Activated CD8-positive, alpha-beta T cell treated with anti-CD3 and anti-CD28 coated beads for 36 hours (primary cell): ENCODE measurements at regions not wholly inside any gene's neighbourhood (a gene's known extent, or its start where the extent isn't known, plus 50 kb on each side); places are given as distances from the start of the nearest gene placed in this dataset.

Experiments
- ATAC-seq: fragments of 200-7000 bp; cut with Tn5 transposase; one replicate; pipeline ENCODE4 v1.10.0; 2021; ENCODE audit warnings: mild to moderate bottlenecking, moderate library complexity
- CTCF ChIA-PET: fragments of 350-600 bp; sonication (Branson Sonifier 250); formaldehyde crosslinking; loops from one replicate; lab custom pipeline; 2021; ENCODE audit warnings: antibody characterized with exemption; lab: Charles Lee
- POLR2A ChIA-PET: fragments of 350-600 bp; sonication (Branson Sonifier 250); formaldehyde crosslinking; loops from one replicate; lab custom pipeline; 2021; ENCODE audit warnings: antibody characterized with exemption; lab: Charles Lee
- DNase-seq: peaks from one replicate; pipeline ENCODE4 v3.0.0-alpha.2; 2020
- H3K27ac Mint-ChIP-seq: one replicate; pipeline ENCODE4 v1.8.0; 2021; ENCODE audit warnings: mild to moderate bottlenecking, mixed read lengths
- H3K27me3 Mint-ChIP-seq: one replicate; pipeline ENCODE4 v1.8.0; 2021; ENCODE audit warnings: mixed read lengths
- H3K36me3 Mint-ChIP-seq: one replicate; pipeline ENCODE4 v1.8.0; 2021; ENCODE audit warnings: low read depth, mixed read lengths
- H3K4me1 Mint-ChIP-seq: one replicate; pipeline ENCODE4 v1.8.0; 2021; ENCODE audit warnings: low read depth, mixed read lengths
- H3K4me3 Mint-ChIP-seq: one replicate; pipeline ENCODE4 v1.8.0; 2021; ENCODE audit warnings: mild to moderate bottlenecking, moderate library complexity, mixed read lengths
- H3K9me3 Mint-ChIP-seq: one replicate; pipeline ENCODE4 v1.8.0; 2021; ENCODE audit warnings: mixed read lengths
- intact Hi-C: fragments of 100-400 bp; cut with micrococcal nuclease; formaldehyde crosslinking; loops from one replicate; pipeline ENCODE4 v1.10.0; 2022
- TF ChIP-seq, protein P1 (sequence below): fragments of 200-600 bp; IDR thresholded peaks from one replicate; pipeline ENCODE4 v1.8.0; 2022; ENCODE audit warnings: antibody characterized with exemption, mild to moderate bottlenecking

DNA sequence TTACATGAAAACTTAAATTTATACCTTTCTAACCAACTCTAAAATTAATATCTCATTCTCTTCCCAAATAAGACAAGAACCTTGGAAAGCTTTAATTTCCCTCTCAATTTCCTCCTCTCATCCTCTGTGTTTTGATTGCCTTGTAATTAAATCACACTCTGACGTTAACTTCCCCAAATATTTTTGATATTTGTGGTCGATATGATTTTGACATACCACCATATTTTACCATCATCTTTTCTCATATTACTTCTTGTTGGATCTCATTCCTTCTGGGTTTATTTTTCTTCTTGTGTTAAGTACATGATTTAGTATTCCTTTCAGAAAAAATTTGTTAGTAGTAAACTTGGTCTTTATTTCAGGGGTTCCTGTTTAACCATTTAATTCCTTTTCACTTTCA is 69.6 kb downstream of the RDH14 start:
- TF ChIP-seq, protein P1, sequence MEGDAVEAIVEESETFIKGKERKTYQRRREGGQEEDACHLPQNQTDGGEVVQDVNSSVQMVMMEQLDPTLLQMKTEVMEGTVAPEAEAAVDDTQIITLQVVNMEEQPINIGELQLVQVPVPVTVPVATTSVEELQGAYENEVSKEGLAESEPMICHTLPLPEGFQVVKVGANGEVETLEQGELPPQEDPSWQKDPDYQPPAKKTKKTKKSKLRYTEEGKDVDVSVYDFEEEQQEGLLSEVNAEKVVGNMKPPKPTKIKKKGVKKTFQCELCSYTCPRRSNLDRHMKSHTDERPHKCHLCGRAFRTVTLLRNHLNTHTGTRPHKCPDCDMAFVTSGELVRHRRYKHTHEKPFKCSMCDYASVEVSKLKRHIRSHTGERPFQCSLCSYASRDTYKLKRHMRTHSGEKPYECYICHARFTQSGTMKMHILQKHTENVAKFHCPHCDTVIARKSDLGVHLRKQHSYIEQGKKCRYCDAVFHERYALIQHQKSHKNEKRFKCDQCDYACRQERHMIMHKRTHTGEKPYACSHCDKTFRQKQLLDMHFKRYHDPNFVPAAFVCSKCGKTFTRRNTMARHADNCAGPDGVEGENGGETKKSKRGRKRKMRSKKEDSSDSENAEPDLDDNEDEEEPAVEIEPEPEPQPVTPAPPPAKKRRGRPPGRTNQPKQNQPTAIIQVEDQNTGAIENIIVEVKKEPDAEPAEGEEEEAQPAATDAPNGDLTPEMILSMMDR, result no peak
- intact Hi-C loops, result no loop called here
- Mint-ChIP-seq H3K36me3 (no peaks in the 10 kb centered on the region), H3K9me3 (no peaks in the 10 kb centered on the region), H3K27me3 (peaks cover 19% of the 10 kb centered on the region), H3K4me1 (no peaks in the 10 kb centered on the region), H3K27ac (no peak overlapping the region), H3K4me3 (no peak overlapping the region)
- CTCF ChIA-PET, result no interaction called here
- DNase-seq (no peak), ATAC-seq (no peak)
- POLR2A ChIA-PET, result no interaction called here

DNA sequence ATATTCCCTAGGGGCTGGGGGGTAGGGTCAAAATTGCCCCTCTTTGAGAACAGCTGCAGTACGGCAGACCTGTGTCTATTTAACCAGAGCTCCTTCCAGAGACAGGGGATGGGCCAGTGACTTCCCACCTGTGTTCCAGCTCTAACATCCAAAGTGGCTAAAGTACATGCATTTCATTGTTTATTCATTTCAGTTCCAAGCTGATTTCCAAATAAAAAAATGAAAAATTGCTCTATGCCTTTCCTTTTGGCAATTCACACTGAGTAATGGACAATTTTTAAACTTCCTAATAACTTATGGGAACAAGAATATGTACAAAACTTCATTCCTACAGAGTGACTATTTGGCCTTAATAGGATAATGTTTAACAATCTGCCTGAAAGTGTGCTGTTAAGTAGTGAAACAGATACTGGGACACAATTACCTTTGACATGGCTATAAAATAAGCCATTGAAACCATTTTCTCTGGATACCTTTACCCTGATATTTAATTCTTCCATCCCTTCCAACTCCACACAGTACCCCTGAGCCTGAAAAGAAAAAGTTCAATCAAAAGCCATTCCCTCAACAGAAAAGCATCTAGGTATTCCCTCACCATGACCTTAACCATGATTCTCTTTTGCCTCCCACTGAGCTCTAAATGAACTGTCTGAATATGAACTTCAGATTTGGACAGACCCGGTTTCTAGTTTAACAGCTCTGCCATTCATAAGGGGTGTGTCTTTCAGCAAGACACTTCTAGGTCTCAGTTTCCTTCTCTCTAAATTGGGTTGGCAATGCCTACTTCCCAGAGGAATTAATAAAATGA is 73.1 kb downstream of the RDH14 start:
- no peak for DNase-seq
- TF ChIP-seq, protein P1, result no peak
- ChIA-PET POLR2A (no interaction called here), CTCF (no interaction called here)
- no peak overlapping the region for H3K4me3 Mint-ChIP-seq
- H3K4me1 Mint-ChIP-seq, result no peaks in the 10 kb centered on the region
- intact Hi-C loops, result no loop called here
- peaks cover 6% of the 10 kb centered on the region for H3K27me3 Mint-ChIP-seq
- no peaks in the 10 kb centered on the region for H3K36me3 Mint-ChIP-seq
- ATAC-seq, result no peak
- H3K27ac Mint-ChIP-seq, result no peak overlapping the region
- H3K9me3 Mint-ChIP-seq, result no peaks in the 10 kb centered on the region

DNA sequence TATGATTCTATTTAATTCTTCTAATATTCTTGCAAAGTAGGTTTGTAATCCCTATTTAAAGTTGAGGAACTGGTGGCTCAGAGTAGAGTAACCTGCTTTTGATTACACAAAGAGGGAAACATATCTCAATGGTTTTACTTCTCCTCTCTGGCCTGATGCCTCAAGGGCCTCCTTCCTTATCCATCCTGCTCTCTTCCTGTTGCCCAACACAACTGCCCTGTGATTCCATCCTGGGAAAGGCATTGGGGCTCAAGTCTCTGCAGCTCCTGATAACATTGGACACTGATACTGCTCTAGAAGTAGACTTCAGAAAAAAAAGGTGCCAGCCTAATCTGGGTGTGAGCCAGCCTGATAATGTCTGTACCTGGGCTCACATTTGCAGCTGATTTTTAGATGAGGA is 75.8 kb downstream of the RDH14 start:
- POLR2A ChIA-PET, result no interaction called here
- TF ChIP-seq, protein P1, result no peak
- Mint-ChIP-seq H3K4me3 (no peak overlapping the region), H3K27me3 (no peaks in the 10 kb centered on the region), H3K9me3 (no peaks in the 10 kb centered on the region), H3K27ac (no peak overlapping the region), H3K4me1 (no peaks in the 10 kb centered on the region), H3K36me3 (no peaks in the 10 kb centered on the region)
- intact Hi-C loops, result no loop called here
- CTCF ChIA-PET, result interaction anchor here (1.1 kb wide), 1 partner anchor 18 kb away, joined by 3 read pairs; no protein-coding TSS in a partner anchor
- DNase-seq, result no peak
- no peak for ATAC-seq

DNA sequence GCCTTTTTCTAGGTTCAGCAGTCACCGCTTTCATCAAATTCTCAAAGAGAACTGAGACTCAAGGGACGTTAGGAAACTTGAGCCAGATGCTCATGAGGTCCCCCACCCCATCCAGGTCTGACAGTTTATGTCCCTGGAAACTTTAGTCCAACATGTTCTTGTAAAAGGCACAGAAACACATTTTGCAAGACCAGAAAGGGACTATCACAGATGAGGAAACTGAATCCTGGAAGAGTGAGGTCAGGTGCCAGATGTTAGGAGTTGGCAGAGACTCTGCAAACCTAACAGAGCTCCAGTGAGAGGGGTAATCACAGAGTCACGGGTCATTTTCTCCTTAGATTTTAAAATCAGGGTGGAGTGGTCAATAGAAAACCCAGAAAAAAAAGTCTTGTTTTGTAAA is 76.6 kb downstream of the RDH14 start:
- intact Hi-C loops, result no loop called here
- H3K27me3 Mint-ChIP-seq, result no peaks in the 10 kb centered on the region
- POLR2A ChIA-PET, result no interaction called here
- H3K27ac Mint-ChIP-seq, result no peak overlapping the region
- H3K4me1 Mint-ChIP-seq, result no peaks in the 10 kb centered on the region
- CTCF ChIA-PET, result interaction anchor here (1.1 kb wide), 1 partner anchor 18 kb away, joined by 3 read pairs; no protein-coding TSS in a partner anchor
- no peak for ATAC-seq
- H3K9me3 Mint-ChIP-seq, result no peaks in the 10 kb centered on the region
- TF ChIP-seq, protein P1, result no peak
- DNase-seq, result no peak
- no peaks in the 10 kb centered on the region for H3K36me3 Mint-ChIP-seq
- no peak overlapping the region for H3K4me3 Mint-ChIP-seq

DNA sequence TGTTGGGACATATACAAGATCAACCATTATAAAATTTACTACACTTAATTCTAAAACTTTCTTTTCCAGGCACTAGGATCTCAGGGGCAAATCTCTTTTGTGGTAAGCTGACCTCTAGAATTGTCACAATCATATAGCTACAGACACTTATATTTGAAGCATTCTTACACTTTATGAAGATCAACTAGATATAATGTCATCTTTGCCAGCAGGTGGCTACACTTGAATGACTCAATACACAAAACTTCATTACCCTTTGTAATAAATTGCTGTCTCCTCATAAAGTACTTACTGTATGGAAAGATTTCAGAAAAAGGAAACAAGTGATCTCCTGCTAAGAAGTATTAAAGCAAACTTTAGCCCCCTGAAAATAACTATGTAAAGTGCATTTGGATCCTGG is 77.8 kb downstream of the RDH14 start:
- no peak overlapping the region for H3K27ac Mint-ChIP-seq
- no peaks in the 10 kb centered on the region for H3K36me3 Mint-ChIP-seq
- intact Hi-C loops, result no loop called here
- ATAC-seq, result no peak
- ChIA-PET POLR2A (no interaction called here), CTCF (no interaction called here)
- TF ChIP-seq, protein P1, result no peak
- H3K4me1 Mint-ChIP-seq, result no peaks in the 10 kb centered on the region
- peaks cover 2% of the 10 kb centered on the region for H3K27me3 Mint-ChIP-seq
- H3K9me3 Mint-ChIP-seq, result no peaks in the 10 kb centered on the region
- no peak for DNase-seq
- no peak overlapping the region for H3K4me3 Mint-ChIP-seq
